ENCODE measurements at regions not wholly inside any gene's neighbourhood (a gene's known extent, or its start where the extent isn't known, plus 50 kb on each side); places are given as distances from the start of the nearest gene placed in this dataset.

- H3K27ac ChIP-seq (ENCODE audit: low read depth), result no peak overlapping the region
Observed at GRCh38 chr18:64488698-64489097, 339.8 kb upstream of the LINC00305 start.

GRCh38 chr18:64474773-64475172 is 325.9 kb upstream of the LINC00305 start:
- Histone ChIP-seq H3K36me3 (ENCODE audit: insufficient read depth) (no peaks in the 10 kb centered on the region), H3K27ac (ENCODE audit: low read depth) (no peak overlapping the region), H3K4me3 (ENCODE audit: low read depth, low read length) (no peak overlapping the region), H3K4me1 (ENCODE audit: insufficient read depth) (no peaks in the 10 kb centered on the region)
- WGBS, result 49% methylated on average over 7 of the region's 7 CpGs
- no peak for DNase-seq (ENCODE audit: extremely low spot score)

More at GRCh38 chr18:64488698-64489097, 339.8 kb upstream of the LINC00305 start:
- H3K4me1 ChIP-seq (ENCODE audit: insufficient read depth), result no peaks in the 10 kb centered on the region
- DNase-seq (ENCODE audit: extremely low spot score), result no peak
- no peak overlapping the region for H3K4me3 ChIP-seq (ENCODE audit: low read depth, low read length)
- no peaks in the 10 kb centered on the region for H3K36me3 ChIP-seq (ENCODE audit: insufficient read depth)

- Histone ChIP-seq H3K27ac (ENCODE audit: low read depth) (no peak overlapping the region), H3K36me3 (ENCODE audit: insufficient read depth) (no peaks in the 10 kb centered on the region), H3K4me1 (ENCODE audit: insufficient read depth) (no peaks in the 10 kb centered on the region), H3K4me3 (ENCODE audit: low read depth, low read length) (no peak overlapping the region)
- WGBS, result 13% methylated on average over 2 of the region's 2 CpGs
- DNase-seq (ENCODE audit: extremely low spot score), result no peak
Observed at GRCh38 chr18:64474255-64474654, 325.4 kb upstream of the LINC00305 start.

GRCh38 chr18:64449434-64449833 is 300.5 kb upstream of the LINC00305 start:
- Histone ChIP-seq H3K4me3 (ENCODE audit: low read depth, low read length) (no peak overlapping the region), H3K4me1 (ENCODE audit: insufficient read depth) (no peaks in the 10 kb centered on the region), H3K36me3 (ENCODE audit: insufficient read depth) (no peaks in the 10 kb centered on the region), H3K27ac (ENCODE audit: low read depth) (no peak overlapping the region)
- 94% methylated on average over 1 of the region's 1 CpG for WGBS
- DNase-seq (ENCODE audit: extremely low spot score), result no peak

- no peaks in the 10 kb centered on the region for H3K4me1 ChIP-seq (ENCODE audit: insufficient read depth)
- 37% methylated on average over 2 of the region's 2 CpGs for WGBS
- no peak for DNase-seq (ENCODE audit: extremely low spot score)
- H3K4me3 ChIP-seq (ENCODE audit: low read depth, low read length), result no peak overlapping the region
- no peaks in the 10 kb centered on the region for H3K36me3 ChIP-seq (ENCODE audit: insufficient read depth)
- no peak overlapping the region for H3K27ac ChIP-seq (ENCODE audit: low read depth)
Observed at GRCh38 chr18:64444819-64445218, 295.9 kb upstream of the LINC00305 start.

- WGBS, result 76% methylated on average over 4 of the region's 4 CpGs
- no peak overlapping the region for H3K27ac ChIP-seq (ENCODE audit: low read depth)
- no peak for DNase-seq (ENCODE audit: extremely low spot score)
Observed at GRCh38 chr18:64438178-64438577, 289.3 kb upstream of the LINC00305 start.

GRCh38 chr18:64436111-64436510 is 287.2 kb upstream of the LINC00305 start:
- Histone ChIP-seq H3K27ac (ENCODE audit: low read depth) (no peak overlapping the region), H3K4me3 (ENCODE audit: low read depth, low read length) (no peak overlapping the region), H3K4me1 (ENCODE audit: insufficient read depth) (no peaks in the 10 kb centered on the region), H3K36me3 (ENCODE audit: insufficient read depth) (no peaks in the 10 kb centered on the region)
- DNase-seq (ENCODE audit: extremely low spot score), result no peak
- 62% methylated on average over 1 of the region's 1 CpG for WGBS

More at GRCh38 chr18:64438178-64438577, 289.3 kb upstream of the LINC00305 start:
- Histone ChIP-seq H3K4me1 (ENCODE audit: insufficient read depth) (no peaks in the 10 kb centered on the region), H3K36me3 (ENCODE audit: insufficient read depth) (no peaks in the 10 kb centered on the region), H3K4me3 (ENCODE audit: low read depth, low read length) (no peak overlapping the region)

GRCh38 chr18:64419156-64419555 is 270.3 kb upstream of the LINC00305 start:
- Histone ChIP-seq H3K4me1 (ENCODE audit: insufficient read depth) (no peaks in the 10 kb centered on the region), H3K36me3 (ENCODE audit: insufficient read depth) (no peaks in the 10 kb centered on the region), H3K4me3 (ENCODE audit: low read depth, low read length) (no peak overlapping the region), H3K27ac (ENCODE audit: low read depth) (no peak overlapping the region)
- WGBS, result 92% methylated on average over 2 of the region's 2 CpGs
- DNase-seq (ENCODE audit: extremely low spot score), result no peak

- 39% methylated on average over 1 of the region's 1 CpG for WGBS
- no peaks in the 10 kb centered on the region for H3K36me3 ChIP-seq (ENCODE audit: insufficient read depth)
- H3K27ac ChIP-seq (ENCODE audit: low read depth), result no peak overlapping the region
- H3K4me1 ChIP-seq (ENCODE audit: insufficient read depth), result no peaks in the 10 kb centered on the region
- no peak overlapping the region for H3K4me3 ChIP-seq (ENCODE audit: low read depth, low read length)
- DNase-seq (ENCODE audit: extremely low spot score), result no peak
Observed at GRCh38 chr18:64416990-64417389, 268.1 kb upstream of the LINC00305 start.

GRCh38 chr18:64415218-64415617 is 266.3 kb upstream of the LINC00305 start:
- H3K27ac ChIP-seq (ENCODE audit: low read depth), result no peak overlapping the region
- no peak overlapping the region for H3K4me3 ChIP-seq (ENCODE audit: low read depth, low read length)
- no peaks in the 10 kb centered on the region for H3K36me3 ChIP-seq (ENCODE audit: insufficient read depth)
- no peak for DNase-seq (ENCODE audit: extremely low spot score)
- 80% methylated on average over 2 of the region's 2 CpGs for WGBS
- H3K4me1 ChIP-seq (ENCODE audit: insufficient read depth), result no peaks in the 10 kb centered on the region

- Histone ChIP-seq H3K4me3 (ENCODE audit: low read depth, low read length) (no peak overlapping the region), H3K4me1 (ENCODE audit: insufficient read depth) (no peaks in the 10 kb centered on the region), H3K27ac (ENCODE audit: low read depth) (no peak overlapping the region), H3K36me3 (ENCODE audit: insufficient read depth) (no peaks in the 10 kb centered on the region)
- no peak for DNase-seq (ENCODE audit: extremely low spot score)
- WGBS, result 53% methylated on average over 6 of the region's 6 CpGs
Observed at GRCh38 chr18:64410685-64411084, 261.8 kb upstream of the LINC00305 start.

GRCh38 chr18:64409511-64409910 is 260.6 kb upstream of the LINC00305 start:
- no peaks in the 10 kb centered on the region for H3K4me1 ChIP-seq (ENCODE audit: insufficient read depth)
- H3K36me3 ChIP-seq (ENCODE audit: insufficient read depth), result no peaks in the 10 kb centered on the region
- DNase-seq (ENCODE audit: extremely low spot score), result no peak
- H3K4me3 ChIP-seq (ENCODE audit: low read depth, low read length), result no peak overlapping the region
- H3K27ac ChIP-seq (ENCODE audit: low read depth), result no peak overlapping the region

GRCh38 chr18:64407606-64408005 is 258.7 kb upstream of the LINC00305 start:
- 80% methylated on average over 2 of the region's 2 CpGs for WGBS
- no peaks in the 10 kb centered on the region for H3K36me3 ChIP-seq (ENCODE audit: insufficient read depth)
- no peak overlapping the region for H3K4me3 ChIP-seq (ENCODE audit: low read depth, low read length)
- DNase-seq (ENCODE audit: extremely low spot score), result no peak
- no peak overlapping the region for H3K27ac ChIP-seq (ENCODE audit: low read depth)
- no peaks in the 10 kb centered on the region for H3K4me1 ChIP-seq (ENCODE audit: insufficient read depth)

GRCh38 chr18:64405161-64405560 is 256.3 kb upstream of the LINC00305 start:
- DNase-seq (ENCODE audit: extremely low spot score), result no peak
- WGBS, result 58% methylated on average over 4 of the region's 4 CpGs
- no peak overlapping the region for H3K4me3 ChIP-seq (ENCODE audit: low read depth, low read length)
- no peaks in the 10 kb centered on the region for H3K4me1 ChIP-seq (ENCODE audit: insufficient read depth)
- no peak overlapping the region for H3K27ac ChIP-seq (ENCODE audit: low read depth)
- no peaks in the 10 kb centered on the region for H3K36me3 ChIP-seq (ENCODE audit: insufficient read depth)

- no peak overlapping the region for H3K4me3 ChIP-seq (ENCODE audit: low read depth, low read length)
- no peaks in the 10 kb centered on the region for H3K4me1 ChIP-seq (ENCODE audit: insufficient read depth)
- no peak for DNase-seq (ENCODE audit: extremely low spot score)
- no peaks in the 10 kb centered on the region for H3K36me3 ChIP-seq (ENCODE audit: insufficient read depth)
- 77% methylated on average over 2 of the region's 2 CpGs for WGBS
- H3K27ac ChIP-seq (ENCODE audit: low read depth), result no peak overlapping the region
Observed at GRCh38 chr18:64403784-64404503, 255.1 kb upstream of the LINC00305 start.
